ENCODE measurements at regions not wholly inside any gene's neighbourhood (a gene's known extent, or its start where the extent isn't known, plus 50 kb on each side); places are given as distances from the start of the nearest gene placed in this dataset.

DNA sequence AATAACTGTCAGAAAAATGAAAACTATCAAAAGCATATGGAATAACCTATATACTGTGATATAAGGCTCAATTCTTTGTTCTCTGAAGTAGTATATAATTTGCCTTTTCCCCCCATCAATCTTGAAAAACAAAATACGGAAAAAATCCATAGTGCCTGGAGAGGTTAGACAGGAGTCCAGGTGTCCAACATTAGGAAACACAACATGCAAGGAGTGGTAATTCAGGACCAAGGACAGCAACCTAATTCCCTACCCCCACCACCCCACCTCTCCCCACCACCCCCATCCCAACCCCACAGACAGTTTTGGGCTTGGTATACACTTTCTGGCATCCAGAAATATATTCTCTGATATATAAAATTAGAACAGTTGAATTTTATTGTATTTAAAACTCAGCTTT, 55.1 kb upstream of the SLC25A26 start:
- DNase-seq (ENCODE audit: low read depth, low spot score) = no peak
- H3K4me3 ChIP-seq (ENCODE audit: low read length) = no peak overlapping the region

DNA sequence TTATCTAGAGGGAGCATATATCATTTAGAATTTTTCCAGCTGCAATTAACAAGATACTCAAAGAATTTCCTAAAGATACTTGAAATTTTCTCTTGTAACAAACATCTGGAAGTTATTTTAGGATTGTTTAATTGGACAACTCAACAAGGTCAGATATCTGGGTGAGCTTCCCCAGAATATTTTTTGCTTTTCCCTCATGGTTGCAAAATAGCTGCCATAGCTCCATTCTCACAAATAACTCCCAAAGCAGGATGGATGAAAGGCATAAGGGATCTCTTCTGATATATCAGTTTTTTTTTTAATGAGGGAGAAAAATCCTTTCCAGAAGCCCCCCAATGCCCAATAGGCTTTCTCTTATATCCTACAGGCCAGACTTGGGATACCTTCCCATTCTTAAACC, 56.6 kb upstream of the SLC25A26 start:
- DNase-seq (ENCODE audit: low read depth, low spot score) = no peak
- H3K4me3 ChIP-seq (ENCODE audit: low read length) = no peak overlapping the region

DNA sequence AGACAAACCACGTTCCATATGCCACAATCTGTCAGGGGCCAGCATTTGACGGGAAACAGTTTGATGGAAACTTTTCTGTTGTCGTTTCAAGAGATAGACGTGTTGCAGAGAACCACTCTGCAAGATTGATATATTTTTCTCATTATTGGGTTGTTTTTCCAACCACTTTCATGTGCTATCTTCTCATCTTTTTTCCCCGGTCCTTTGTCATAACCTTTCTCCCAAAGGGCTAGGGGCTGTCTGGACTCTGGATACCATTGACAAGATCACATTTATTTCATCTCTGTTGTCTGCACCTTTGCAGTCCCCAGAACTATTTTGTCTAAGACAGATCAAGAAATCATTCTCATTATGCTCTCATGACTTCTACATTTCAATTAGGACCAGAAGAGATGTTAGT, 57.6 kb upstream of the SLC25A26 start:
- H3K4me3 ChIP-seq (ENCODE audit: low read length) = no peak overlapping the region

DNA sequence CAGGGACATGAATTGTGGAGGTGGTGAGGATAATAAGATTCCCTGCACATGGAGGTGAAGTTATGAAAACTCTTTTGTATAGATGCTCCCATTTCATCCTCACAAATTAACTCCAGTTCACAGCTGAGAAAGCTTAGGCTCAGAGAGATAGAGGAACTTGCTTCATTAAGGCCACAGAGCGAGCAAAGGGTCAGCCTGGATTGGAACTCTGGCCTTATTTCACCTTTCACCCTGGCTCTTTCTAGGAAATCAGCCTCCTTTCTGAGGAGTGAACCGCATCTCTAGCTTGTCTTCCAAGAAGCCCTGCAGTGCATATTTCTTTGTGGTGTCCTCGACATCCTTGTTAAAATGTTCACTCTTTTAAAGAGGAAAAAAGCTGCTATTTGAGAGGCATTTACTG, 58.0 kb upstream of the SLC25A26 start:
- no peak overlapping the region for H3K4me3 ChIP-seq (ENCODE audit: low read length)
- no peak for DNase-seq (ENCODE audit: low read depth, low spot score)

More for the DNA sequence above, 57.6 kb upstream of the SLC25A26 start:
- DNase-seq (ENCODE audit: low read depth, low spot score) = no peak

- DNase-seq (ENCODE audit: low read depth, low spot score) = no peak
- no peak overlapping the region for H3K4me3 ChIP-seq (ENCODE audit: low read length)
Observed at GRCh38 chr3:66158933-66159683, 61.7 kb upstream of the SLC25A26 start.

GRCh38 chr3:66154444-66154861, 66.3 kb upstream of the SLC25A26 start:
- no peak for DNase-seq (ENCODE audit: low read depth, low spot score)
- no peak overlapping the region for H3K4me3 ChIP-seq (ENCODE audit: low read length)

GRCh38 chr3:66153481-66154443, 67.0 kb upstream of the SLC25A26 start:
- H3K4me3 ChIP-seq (ENCODE audit: low read length) = no peak overlapping the region
- no peak for DNase-seq (ENCODE audit: low read depth, low spot score)

DNA sequence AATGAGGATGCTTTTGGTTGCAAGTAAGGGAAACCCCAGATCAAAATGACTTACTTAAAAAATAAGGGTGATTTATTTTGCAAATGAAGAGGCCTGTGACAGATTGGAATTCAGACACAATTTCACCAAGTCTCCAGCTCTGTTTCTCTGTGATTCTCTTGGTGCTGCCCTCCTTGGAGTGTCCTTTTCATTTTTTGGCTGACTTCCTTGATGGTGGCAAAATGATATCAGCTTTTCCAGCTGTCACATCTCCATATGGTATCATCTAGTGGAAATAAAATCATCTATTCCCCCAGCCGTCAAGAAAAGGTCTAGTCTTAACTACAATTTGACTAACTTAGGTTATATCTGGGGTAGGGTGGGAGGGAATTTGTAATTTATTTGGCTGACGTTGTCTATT, 68.5 kb upstream of the SLC25A26 start:
- DNase-seq (ENCODE audit: low read depth, low spot score) = no peak
- no peak overlapping the region for H3K4me3 ChIP-seq (ENCODE audit: low read length)

DNA sequence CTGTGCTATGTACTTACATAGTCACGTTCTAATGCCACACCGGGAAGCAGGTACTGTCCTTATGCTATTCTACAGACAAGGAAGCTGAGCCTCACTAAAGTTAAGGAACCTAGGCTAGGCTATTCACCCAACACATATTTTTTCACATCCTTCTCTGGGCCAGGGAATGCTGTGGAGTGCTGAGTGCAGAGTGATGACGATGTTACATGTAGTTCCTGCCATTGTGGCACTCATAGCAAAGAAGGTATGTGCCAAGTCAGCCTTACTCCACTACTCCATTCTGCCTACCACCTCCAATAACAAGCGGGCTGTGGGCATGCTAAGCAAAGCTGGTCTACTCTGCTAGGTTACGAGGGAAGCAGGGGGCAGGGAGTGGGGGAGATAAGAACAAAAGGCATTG, 69.8 kb upstream of the SLC25A26 start:
- H3K4me3 ChIP-seq (ENCODE audit: low read length) = no peak overlapping the region
- no peak for DNase-seq (ENCODE audit: low read depth, low spot score)

DNA sequence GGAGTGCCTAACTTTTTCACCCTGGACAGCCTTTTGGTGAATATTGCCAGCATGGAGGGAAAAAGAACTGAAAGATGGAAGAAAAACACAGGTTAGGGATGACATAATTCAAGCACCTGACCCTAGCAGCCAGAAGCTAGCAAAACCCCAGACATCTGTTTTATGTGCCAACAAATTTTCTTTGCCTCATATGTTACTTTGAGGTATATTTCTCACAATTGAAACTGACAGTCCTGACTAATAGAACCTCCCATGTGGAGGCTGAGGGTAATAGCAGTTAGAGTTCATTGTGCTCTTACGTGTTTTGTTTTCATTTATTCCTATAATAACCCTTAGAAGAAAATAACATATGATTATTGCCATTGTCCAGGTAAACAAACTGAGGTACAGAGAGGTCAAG, 71.5 kb upstream of the SLC25A26 start:
- no peak overlapping the region for H3K4me3 ChIP-seq (ENCODE audit: low read length)
- DNase-seq (ENCODE audit: low read depth, low spot score) = no peak

- H3K4me3 ChIP-seq (ENCODE audit: low read length) = no peak overlapping the region
- no peak for DNase-seq (ENCODE audit: low read depth, low spot score)
Observed at GRCh38 chr3:66145408-66145733, 75.4 kb upstream of the SLC25A26 start.

DNA sequence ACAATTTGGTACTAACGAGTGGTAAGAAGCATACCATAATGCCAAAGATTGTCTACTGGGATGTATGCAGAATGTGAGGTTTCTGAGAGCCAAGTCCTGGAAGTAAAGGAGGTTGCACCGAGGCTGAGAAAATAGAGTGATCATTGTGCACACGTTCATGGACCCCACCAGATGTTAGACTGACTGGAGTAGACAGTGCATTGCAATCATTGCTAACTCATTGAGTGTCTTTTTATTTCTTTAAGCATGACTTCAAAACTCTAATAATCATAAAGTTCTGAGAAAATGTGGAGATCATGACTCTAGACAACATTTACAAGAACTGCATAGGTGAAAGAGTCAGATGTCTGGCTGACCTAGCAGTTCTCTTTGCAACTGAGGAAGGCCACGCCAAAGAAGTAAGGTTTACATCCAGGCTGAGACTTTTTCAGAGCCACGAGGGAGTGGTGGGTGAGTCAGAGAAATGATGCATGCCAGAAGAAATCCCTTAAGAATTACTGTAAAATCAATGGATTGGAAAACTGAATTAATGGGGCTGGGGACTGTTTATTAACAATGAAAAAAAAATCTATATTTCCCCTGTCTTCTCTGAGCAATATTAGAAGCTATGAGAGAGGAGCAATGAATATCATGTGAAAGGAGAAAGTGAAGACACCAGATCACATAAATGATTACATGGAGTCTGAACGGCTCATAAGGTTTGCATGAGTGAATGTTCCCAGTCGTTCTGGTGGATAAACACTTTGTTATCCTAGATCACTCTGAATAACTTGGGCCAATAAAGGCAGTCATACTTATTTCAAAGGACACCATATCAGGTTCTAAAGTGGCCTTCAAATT, 76.0 kb upstream of the SLC25A26 start:
- no peak for DNase-seq (ENCODE audit: low read depth, low spot score)

DNA sequence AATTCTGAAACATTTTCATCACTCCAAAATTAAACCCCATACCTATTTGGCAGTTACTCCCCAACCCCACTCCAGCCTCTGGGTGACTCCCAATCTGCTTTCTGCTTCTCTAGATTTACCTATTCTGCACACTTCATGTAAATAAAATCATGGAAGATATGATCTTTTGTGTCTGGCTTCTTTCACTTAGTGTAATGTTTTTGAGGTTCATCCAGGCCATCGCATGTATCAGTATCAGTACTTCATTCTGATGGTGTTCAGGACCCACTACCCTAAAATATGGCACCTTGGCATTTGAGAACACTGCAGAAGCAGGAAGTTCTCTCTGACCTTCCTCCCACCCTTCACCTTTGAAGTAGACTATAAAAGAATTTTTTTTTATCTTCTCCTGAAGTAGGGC, 78.7 kb upstream of the SLC25A26 start:
- no peak overlapping the region for H3K4me3 ChIP-seq (ENCODE audit: low read length)
- no peak for DNase-seq (ENCODE audit: low read depth, low spot score)

More for the DNA sequence above, 76.0 kb upstream of the SLC25A26 start:
- no peak overlapping the region for H3K4me3 ChIP-seq (ENCODE audit: low read length)

- no peak for DNase-seq (ENCODE audit: low read depth, low spot score)
- no peak overlapping the region for H3K4me3 ChIP-seq (ENCODE audit: low read length)
Observed at GRCh38 chr3:66140743-66141372, 79.9 kb upstream of the SLC25A26 start.

- no peak overlapping the region for H3K4me3 ChIP-seq (ENCODE audit: low read length)
- DNase-seq (ENCODE audit: low read depth, low spot score) = no peak
Observed at GRCh38 chr3:66140106-66140505, 80.7 kb upstream of the SLC25A26 start.

GRCh38 chr3:66139415-66139814, 81.4 kb upstream of the SLC25A26 start:
- H3K4me3 ChIP-seq (ENCODE audit: low read length) = no peak overlapping the region
- no peak for DNase-seq (ENCODE audit: low read depth, low spot score)

DNA sequence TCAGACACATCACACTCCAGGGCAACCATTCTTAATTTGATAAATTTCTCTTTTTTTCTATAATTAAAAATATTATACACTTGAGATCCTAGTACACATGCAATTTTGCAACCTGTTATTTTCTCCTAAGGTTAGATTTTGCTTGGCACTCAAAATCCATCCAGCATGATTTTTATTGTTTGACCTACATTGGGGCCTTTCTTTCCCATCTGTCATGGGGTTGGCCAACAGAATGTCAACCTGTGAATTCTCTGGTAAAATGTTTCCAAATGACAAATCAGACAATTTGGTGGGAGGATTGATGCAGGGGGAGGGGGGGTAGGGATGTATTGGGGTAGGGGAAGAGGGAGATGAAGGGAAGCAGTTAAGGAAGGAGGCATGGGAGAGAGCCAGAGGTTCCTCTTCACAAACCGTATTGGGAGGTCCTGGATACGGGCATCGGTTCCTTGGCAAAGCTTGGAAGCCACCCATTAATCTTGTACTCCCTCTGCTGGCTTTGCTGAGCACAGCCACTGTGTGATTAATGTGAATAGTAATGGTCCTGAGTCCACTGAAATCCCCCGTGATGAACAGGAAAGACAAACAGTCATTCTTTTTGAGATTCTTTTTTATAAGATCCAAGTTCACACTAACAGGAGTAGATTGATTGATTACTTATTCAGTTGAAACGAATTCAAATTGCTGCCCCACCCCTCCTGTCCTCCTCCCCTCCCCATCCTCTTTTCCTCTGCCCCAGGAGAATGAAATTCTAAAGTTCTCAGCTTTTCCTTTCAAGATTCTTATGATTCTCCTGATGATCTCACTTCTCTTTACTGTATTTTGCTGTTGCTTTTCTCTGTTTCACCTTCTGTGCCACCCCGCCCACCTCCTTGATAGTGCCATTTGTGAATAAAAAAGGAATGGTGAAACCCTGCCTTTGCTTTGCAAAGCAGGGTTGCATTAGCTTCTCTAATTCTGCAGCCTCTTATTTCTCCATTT, 82.2 kb upstream of the SLC25A26 start:
- no peak overlapping the region for H3K4me3 ChIP-seq (ENCODE audit: low read length)
- DNase-seq (ENCODE audit: low read depth, low spot score) = peak; percentile 21

DNA sequence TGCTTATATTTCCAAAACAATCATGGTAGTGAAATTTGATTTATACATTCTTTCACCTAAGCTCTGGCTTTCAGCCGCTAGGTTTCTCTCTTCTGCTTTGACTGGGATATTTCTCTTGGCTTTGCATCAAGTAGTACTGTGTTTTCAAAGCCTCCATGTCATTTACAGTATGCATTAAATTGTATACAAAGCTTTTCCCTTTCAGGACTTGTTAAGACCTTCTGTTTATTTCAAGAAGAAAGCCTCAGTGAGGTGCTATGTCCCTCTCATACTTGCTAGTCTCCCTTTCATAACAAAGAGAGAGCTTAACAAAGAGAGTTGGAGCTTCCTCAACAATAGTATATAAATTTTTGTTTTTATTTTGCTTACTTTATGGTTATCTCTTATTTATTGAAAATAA, 84.2 kb upstream of the SLC25A26 start:
- DNase-seq (ENCODE audit: low read depth, low spot score) = no peak
- H3K4me3 ChIP-seq (ENCODE audit: low read length) = no peak overlapping the region
